Body of pancreas (tissue), 4 donors: ENCODE measurements at regions not wholly inside any gene's neighbourhood (a gene's known extent, or its start where the extent isn't known, plus 50 kb on each side); places are given as distances from the start of the nearest gene placed in this dataset.

Experiments
- CTCF ChIP-seq, 7 experiments: fragments of 450-650 bp in 4 of 7; fragments of 200-600 bp in 3 of 7; sonication (generic) in 3 of 7; IDR thresholded peaks; one replicate each; pipeline ENCODE4 v1.5.1; 2016 to 2019; ENCODE audit warnings: antibody characterized with exemption in 7 of 7
- POLR2A ChIP-seq, 3 donors: fragments of 450-650 bp; IDR thresholded peaks; one replicate each; pipeline ENCODE4 v1.6.1; 2016; ENCODE audit warnings: antibody characterized with exemption in 3 of 3, mild to moderate bottlenecking in 2 of 3

- TF ChIP-seq CTCF (IDR thresholded peaks at IDR 0.05): no peak
- TF ChIP-seq POLR2A (IDR thresholded peaks at IDR 0.05): no peak
Observed at GRCh38 chr18:34522603-34523002, 187.5 kb upstream of the DTNA start.
